Embryonic facial prominence (tissue), 1 donor: ENCODE measurements at regions not wholly inside any gene's neighbourhood (a gene's known extent, or its start where the extent isn't known, plus 50 kb on each side); places are given as distances from the start of the nearest gene placed in this dataset.

Experiments used
- DNase-seq: peaks from one replicate; pipeline ENCODE4 v3.0.0-alpha.2; 2016; ENCODE audit errors: extremely low spot score

GRCh38 chr1:93744299-93744988 is 62.8 kb upstream of the BCAR3 start:
- DNase-seq = no peak

GRCh38 chr1:93743465-93743864 is 61.8 kb upstream of the BCAR3 start:
- DNase-seq = no peak

GRCh38 chr1:93740601-93741031 is 59.0 kb upstream of the BCAR3 start:
- DNase-seq = no peak

- DNase-seq = no peak
Measured at GRCh38 chr1:93740157-93740556, 58.5 kb upstream of the BCAR3 start.

- no peak for DNase-seq
Measured at GRCh38 chr1:93739472-93739871, 57.8 kb upstream of the BCAR3 start.

GRCh38 chr1:93738926-93739325 is 57.3 kb upstream of the BCAR3 start:
- no peak for DNase-seq

- no peak for DNase-seq
Measured at GRCh38 chr1:93738075-93738622, 56.5 kb upstream of the BCAR3 start.

- DNase-seq = no peak
Measured at GRCh38 chr1:93735722-93736121, 54.1 kb upstream of the BCAR3 start.

GRCh38 chr1:93734999-93735398 is 53.4 kb upstream of the BCAR3 start:
- DNase-seq = no peak

- DNase-seq = no peak
Measured at GRCh38 chr1:93733340-93733739, 51.7 kb upstream of the BCAR3 start.

GRCh38 chr1:93732514-93732913 is 50.9 kb upstream of the BCAR3 start:
- no peak for DNase-seq
